ENCODE measurements at regions not wholly inside any gene's neighbourhood (a gene's known extent, or its start where the extent isn't known, plus 50 kb on each side); places are given as distances from the start of the nearest gene placed in this dataset.

DNA sequence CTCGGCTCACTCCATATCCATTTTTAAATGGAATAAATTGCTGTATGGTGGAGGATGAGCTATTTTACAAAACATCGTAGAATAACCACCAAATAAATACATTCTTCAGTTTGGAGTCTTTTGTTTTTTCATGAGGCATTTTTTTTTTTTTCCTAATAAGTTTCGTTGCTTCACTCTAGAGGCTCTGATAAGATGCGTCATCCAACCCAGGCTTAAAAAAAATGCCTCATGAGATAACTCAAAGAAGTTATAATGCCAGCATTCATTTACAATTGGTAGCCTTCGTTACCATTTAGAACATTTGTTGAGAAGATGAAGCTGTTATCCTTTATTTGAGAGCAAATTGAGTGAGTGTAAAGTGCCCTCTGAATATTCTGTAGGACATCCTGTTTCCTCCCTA lies 172.2 kb upstream of the CENPE start:
- Histone ChIP-seq H3K4me3 (ENCODE audit: control insufficient read depth in 2 of 3, extremely low read depth in 1 of 3, insufficient read depth in 2 of 3, low read depth in 1 of 3, low read length in 3 of 3) (no peak overlapping the region), H3K27ac (ENCODE audit: control insufficient read depth, insufficient read depth, low read length) (no peak overlapping the region), H3K9ac (ENCODE audit: control insufficient read depth, extremely low read depth, insufficient read depth, low read length) (no peak overlapping the region), H3K4me2 (ENCODE audit: control insufficient read depth, extremely low read depth, insufficient read depth, low read depth, low read length) (no peak overlapping the region), H4K20me1 (ENCODE audit: control insufficient read depth, extremely low read depth, insufficient read depth, low read length) (no peaks in the 10 kb centered on the region), H3K9me1 (ENCODE audit: control insufficient read depth, extremely low read depth, insufficient read depth, low read length) (no peaks in the 10 kb centered on the region), H3K27me3 (ENCODE audit: control insufficient read depth, extremely low read depth, insufficient read depth, low read length) (no peaks in the 10 kb centered on the region), H2AFZ (ENCODE audit: control insufficient read depth, low read length) (no peak overlapping the region), H3K36me3 (ENCODE audit: control insufficient read depth in 2 of 2, extremely low read depth in 1 of 2, insufficient read depth in 2 of 2, low read length in 2 of 2) (no peaks in the 10 kb centered on the region), H3K79me2 (ENCODE audit: control insufficient read depth, insufficient read depth, low read length) (no peaks in the 10 kb centered on the region), H3K9me3 (ENCODE audit: control insufficient read depth, low read depth, low read length) (no peaks in the 10 kb centered on the region), H3K4me1 (ENCODE audit: control insufficient read depth, extremely low read depth, insufficient read depth, low read length) (no peaks in the 10 kb centered on the region)
- no peak for FAIRE-seq
- no peak for DNase-seq (ENCODE audit: low read depth, low spot score)
- TF ChIP-seq EZH2 (IDR thresholded peaks at IDR 0.05; ENCODE audit: low read length): no peak
- TF ChIP-seq, protein P1, sequence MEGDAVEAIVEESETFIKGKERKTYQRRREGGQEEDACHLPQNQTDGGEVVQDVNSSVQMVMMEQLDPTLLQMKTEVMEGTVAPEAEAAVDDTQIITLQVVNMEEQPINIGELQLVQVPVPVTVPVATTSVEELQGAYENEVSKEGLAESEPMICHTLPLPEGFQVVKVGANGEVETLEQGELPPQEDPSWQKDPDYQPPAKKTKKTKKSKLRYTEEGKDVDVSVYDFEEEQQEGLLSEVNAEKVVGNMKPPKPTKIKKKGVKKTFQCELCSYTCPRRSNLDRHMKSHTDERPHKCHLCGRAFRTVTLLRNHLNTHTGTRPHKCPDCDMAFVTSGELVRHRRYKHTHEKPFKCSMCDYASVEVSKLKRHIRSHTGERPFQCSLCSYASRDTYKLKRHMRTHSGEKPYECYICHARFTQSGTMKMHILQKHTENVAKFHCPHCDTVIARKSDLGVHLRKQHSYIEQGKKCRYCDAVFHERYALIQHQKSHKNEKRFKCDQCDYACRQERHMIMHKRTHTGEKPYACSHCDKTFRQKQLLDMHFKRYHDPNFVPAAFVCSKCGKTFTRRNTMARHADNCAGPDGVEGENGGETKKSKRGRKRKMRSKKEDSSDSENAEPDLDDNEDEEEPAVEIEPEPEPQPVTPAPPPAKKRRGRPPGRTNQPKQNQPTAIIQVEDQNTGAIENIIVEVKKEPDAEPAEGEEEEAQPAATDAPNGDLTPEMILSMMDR (optimal IDR thresholded peaks at IDR 0.05 in 1 of 3, IDR thresholded peaks at IDR 0.05 in 1 of 3, conservative IDR thresholded peaks at IDR 0.05 in 1 of 3; ENCODE audit: extremely low read depth in 1 of 3, insufficient read depth in 2 of 3, low read length in 3 of 3): no peak
- dilution Hi-C loops (cut with MboI; ENCODE audit: extremely low pct_ligation_motif_present, low sequenced_read_pairs): no loop called here

DNA sequence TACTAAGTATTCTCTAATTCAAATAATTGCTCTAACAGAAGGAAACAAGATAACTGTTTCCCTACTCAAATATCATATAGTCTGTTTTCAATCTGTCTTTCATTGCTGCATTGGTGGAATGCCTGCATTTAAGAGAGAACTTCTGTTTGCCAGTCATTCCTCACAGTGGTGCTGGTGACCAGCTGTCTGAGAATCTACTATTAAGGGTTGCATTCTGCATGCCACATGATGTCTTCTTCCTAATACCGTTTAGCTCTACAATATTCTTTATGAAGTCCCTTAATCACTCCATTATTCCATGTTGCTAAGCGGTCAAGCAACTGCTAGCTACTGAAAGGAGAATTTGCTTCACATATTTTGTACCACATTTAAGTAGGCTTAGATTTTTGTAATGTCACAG lies 167.1 kb upstream of the CENPE start:
- Histone ChIP-seq H2AFZ (ENCODE audit: control insufficient read depth, low read length) (no peak overlapping the region), H4K20me1 (ENCODE audit: control insufficient read depth, extremely low read depth, insufficient read depth, low read length) (no peaks in the 10 kb centered on the region), H3K4me2 (ENCODE audit: control insufficient read depth, extremely low read depth, insufficient read depth, low read depth, low read length) (no peak overlapping the region), H3K27ac (ENCODE audit: control insufficient read depth, insufficient read depth, low read length) (no peak overlapping the region), H3K9ac (ENCODE audit: control insufficient read depth, extremely low read depth, insufficient read depth, low read length) (no peak overlapping the region), H3K36me3 (ENCODE audit: control insufficient read depth in 2 of 2, extremely low read depth in 1 of 2, insufficient read depth in 2 of 2, low read length in 2 of 2) (no peaks in the 10 kb centered on the region), H3K4me1 (ENCODE audit: control insufficient read depth, extremely low read depth, insufficient read depth, low read length) (no peaks in the 10 kb centered on the region), H3K9me3 (ENCODE audit: control insufficient read depth, low read depth, low read length) (no peaks in the 10 kb centered on the region), H3K27me3 (ENCODE audit: control insufficient read depth, extremely low read depth, insufficient read depth, low read length) (no peaks in the 10 kb centered on the region), H3K9me1 (ENCODE audit: control insufficient read depth, extremely low read depth, insufficient read depth, low read length) (no peaks in the 10 kb centered on the region), H3K4me3 (ENCODE audit: control insufficient read depth in 2 of 3, extremely low read depth in 1 of 3, insufficient read depth in 2 of 3, low read depth in 1 of 3, low read length in 3 of 3) (no peak overlapping the region), H3K79me2 (ENCODE audit: control insufficient read depth, insufficient read depth, low read length) (no peaks in the 10 kb centered on the region)
- dilution Hi-C loops (cut with MboI; ENCODE audit: extremely low pct_ligation_motif_present, low sequenced_read_pairs): no loop called here
- FAIRE-seq (no peak), DNase-seq (ENCODE audit: low read depth, low spot score) (no peak)
- no peak for TF ChIP-seq EZH2 (IDR thresholded peaks at IDR 0.05; ENCODE audit: low read length)
- TF ChIP-seq, protein P1 (optimal IDR thresholded peaks at IDR 0.05 in 1 of 3, IDR thresholded peaks at IDR 0.05 in 1 of 3, conservative IDR thresholded peaks at IDR 0.05 in 1 of 3; ENCODE audit: extremely low read depth in 1 of 3, insufficient read depth in 2 of 3, low read length in 3 of 3): no peak
